GM21360 (cell line): ENCODE measurements at regions not wholly inside any gene's neighbourhood (a gene's known extent, or its start where the extent isn't known, plus 50 kb on each side); places are given as distances from the start of the nearest gene placed in this dataset.
"Not testable (repeated sequence)": the region's sequence is repeated elsewhere in the genome, so short reads cannot be mapped to it uniquely, and the experiment has no call there.

Experiments used
- ATAC-seq: cut with Tn5 transposase; IDR thresholded peaks from one replicate; pipeline ENCODE4 v1.9.1; 2021; ENCODE audit warnings: mild to moderate bottlenecking, moderate library complexity; ENCODE audit not compliant: unreplicated experiment

DNA sequence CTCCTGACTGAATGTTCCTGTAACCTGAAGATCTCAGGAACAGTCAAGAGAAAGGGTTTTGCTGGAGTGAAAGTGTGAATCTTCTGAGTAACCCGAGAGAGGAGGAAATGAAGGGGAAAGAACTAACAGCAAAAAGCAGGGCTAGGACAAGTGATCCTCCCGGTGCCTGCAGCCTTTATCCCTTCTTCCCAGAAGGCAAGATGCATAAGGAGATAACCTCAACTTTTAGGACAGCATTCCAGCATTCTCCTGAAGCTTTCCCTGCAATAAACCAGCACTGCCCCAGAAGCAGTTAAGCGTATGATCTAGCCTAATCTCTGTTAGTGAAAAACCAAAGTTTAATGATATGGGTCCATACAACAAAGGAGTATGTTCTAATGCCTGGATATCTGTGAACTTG, 298.8 kb downstream of the MEX3B start:
- no peak for ATAC-seq

DNA sequence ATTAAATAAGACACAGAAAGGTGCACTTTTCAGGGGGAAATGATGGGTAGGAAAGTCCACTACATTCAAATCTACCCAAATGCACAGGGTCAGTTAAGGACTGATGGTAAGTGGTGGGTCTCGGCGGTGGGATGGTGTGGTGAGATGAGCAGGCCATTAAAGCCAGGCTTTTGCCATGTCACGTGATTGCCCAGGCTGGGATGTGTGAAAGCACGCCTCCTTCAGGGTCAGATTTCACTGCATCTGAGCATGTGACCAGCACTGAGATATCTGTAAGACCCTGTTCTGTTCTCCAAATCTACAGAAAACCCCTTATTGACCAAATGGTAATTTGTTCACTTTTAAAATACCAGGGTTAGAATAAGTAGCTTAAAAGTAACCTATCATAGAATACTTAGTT, 301.5 kb downstream of the MEX3B start:
- ATAC-seq: no peak

DNA sequence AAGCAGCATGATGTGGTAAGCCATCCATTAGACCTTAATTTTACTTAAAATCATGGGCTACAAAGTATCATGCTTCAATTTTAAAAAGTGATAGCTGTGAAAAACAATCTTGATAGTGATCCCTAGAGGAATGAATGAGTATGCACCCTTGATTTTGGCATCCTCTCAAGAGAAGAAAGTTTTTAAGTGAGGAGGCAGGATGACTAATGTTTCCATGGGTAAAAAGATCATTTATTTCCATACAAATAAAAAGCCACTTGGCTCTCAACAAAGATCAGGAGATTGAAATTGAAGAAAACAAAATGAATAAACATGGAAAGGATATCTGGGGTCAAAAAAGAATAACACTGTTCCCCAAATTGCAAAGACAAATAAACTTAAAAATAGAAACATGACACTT, 305.4 kb downstream of the MEX3B start:
- ATAC-seq: no peak

DNA sequence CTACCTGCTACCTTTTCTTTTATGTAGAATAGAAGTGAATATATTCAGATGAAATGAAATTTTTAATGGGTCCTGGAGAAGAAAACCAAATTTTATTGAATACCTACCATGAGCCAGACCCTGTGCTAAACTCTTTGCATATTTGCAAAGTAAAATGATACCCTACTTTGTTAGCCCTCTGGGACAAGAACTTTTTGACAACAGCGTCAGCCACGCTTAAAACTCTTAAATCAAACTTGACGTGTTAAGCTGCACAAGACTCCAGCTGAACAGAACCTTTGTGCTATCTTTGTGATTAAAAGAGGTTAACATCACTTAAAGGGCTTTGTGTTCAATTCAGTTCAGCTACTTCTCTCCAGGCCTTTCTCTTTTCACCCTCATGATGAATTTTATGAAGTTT, 316.5 kb downstream of the MEX3B start:
- no peak for ATAC-seq

DNA sequence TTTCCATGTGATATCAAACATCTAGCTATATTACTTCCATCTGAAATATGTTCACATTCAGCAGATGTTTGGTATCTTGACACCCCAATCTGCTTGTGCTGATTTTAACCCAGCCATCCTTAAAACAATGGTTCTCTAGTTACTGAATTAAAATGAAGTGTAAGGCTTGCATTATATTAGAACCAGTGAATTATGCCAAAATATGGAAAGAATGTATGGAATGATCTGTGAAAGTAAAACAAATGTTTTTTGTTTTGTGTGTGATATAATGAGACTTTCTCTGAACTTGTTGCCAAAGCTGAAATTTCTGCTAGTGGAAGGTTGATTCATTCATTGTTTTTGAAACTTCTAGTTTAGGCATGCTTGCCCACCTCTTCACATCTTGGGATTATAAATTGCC, 317.1 kb downstream of the MEX3B start:
- no peak for ATAC-seq

DNA sequence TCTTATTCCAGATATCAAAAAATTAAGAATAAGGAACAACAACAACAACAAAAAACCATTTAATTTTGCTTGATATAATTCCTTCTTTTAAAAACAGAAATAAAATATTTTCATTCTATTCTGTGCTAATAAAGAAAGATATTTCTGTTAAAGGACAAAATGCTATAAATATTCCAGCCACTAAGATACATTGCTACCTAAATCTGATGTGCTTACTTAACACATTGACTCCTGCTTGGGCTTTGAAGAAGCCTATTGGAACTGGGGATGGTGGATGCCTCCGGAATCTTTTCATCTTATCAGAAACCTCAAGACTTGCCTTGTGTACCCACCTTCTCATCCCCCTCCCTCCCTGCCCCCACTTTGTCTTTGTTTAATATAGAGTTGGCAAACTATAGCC, 320.2 kb downstream of the MEX3B start:
- ATAC-seq: no peak

DNA sequence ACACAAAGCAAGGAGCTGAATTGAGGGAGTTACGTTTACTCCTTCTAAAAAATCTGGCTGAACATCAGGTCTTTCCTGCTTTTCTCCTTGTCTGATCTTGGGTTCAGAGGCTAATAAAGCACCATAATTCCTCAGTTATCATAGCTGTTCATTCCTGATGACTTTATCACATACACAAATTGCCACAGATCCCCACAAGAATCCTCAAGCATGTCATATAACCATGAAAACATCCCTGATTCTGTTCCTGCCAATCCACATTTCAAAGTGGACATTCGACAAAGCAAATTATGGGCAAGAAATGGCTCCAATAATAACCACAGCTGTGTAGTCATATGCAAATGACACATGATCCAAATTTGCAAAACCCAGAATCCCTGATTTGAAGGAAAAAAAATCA, 321.3 kb downstream of the MEX3B start:
- ATAC-seq: no peak

DNA sequence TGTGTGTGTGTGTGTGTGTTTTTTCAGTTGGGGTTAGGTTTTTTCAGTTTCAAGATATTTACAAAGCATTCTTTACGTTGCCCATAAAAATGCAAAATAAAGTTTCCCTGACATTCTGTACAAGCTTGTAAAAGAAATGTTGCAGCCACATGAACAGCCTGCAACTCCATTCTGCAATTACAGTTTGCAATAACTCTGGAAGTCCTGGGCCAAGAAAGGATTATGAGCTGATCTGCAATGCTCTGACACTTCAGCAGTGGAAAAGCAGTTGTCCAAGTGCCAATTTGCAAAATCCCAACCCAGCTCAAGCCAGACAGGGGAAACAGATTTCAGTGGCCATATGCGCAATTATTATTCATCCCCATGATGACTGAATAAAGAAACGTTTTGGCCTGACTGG, 322.1 kb downstream of the MEX3B start:
- no peak for ATAC-seq

DNA sequence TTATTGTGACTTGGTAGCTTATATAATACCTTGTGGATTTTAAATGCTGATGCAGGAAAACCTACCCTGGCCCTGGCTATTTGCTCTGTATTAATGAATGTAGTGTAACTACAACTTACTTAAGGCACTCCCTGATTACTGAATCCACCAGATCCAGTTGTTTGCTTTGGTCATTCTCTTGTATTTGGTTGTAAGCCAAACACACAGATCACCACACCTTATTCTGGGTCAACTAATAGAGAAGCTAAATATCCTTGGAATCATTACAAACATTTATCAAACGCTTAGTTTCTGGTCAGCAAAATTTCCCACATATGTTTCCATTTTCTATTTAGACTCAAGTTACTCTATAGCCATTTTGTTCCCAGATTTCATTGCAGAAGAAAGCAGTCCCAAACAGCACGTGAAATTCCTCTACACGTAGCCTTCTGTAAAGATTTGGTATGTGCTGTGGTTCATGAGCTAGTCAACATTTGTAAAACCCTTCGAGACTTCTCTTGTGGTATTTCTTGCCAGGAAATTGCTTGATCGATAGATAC, 322.6 kb downstream of the MEX3B start:
- ATAC-seq: no peak

DNA sequence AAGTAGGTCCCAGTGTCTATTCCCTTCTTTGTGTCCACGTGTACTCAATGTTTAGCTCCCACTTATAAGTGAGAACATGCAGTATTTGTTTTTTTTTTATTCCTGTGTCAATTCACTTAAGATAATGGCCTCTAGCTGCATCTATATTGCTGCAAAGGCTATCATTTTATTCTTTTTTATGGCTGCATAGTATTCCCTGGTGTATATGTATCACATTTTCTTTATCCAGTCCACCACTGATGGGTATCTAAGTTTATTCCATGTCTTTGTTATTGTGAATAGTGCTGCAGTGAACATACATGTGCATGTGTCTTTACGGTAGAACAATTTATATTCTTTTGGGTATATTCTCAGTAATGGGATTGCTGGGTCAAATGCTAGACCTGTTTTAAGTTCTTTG, 329.4 kb downstream of the MEX3B start:
- not testable (repeated sequence) for ATAC-seq

DNA sequence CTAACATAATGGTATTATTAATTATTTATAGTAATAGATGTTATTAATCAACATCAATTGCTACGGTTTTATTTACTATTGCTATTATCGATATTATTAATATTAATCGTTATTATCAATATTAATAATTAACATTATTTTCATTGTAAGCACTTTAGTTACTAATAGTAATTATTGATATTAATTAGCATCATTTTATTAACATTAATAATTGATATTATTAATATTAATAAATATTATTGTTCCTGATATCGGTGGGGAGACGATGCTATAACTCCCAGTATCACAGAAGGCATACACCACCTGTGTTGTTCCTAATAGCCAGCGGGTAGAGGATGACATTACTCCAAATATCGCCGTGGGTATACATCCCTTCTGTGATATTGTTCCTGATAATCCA, 335.5 kb downstream of the MEX3B start:
- no peak for ATAC-seq

DNA sequence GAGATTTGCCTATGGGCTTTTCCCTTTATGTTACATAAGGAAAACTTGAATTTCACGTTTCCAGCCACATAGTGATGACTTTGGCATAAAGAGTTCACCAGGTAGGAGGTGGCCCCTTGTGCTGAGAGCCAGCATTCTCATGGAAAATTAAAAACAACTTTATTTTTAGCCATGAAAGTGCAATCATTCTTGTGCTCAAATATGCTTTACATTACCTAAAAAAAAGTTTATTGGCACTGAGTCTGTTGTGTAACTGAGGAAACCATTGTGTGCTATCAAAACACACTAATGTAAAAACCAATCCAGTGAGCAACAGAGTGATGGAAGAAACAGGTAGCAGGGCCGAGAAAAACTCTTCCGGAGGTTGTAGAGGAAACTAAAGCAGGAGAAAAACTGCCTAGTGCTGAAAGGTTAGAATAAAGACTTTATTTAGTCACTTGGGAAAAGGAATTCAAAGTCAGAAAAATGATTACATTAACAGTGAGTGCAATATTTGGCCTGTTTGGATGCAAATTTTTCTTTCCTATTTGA, 332.9 kb upstream of the TMC3 start:
- ATAC-seq: not testable (repeated sequence)

DNA sequence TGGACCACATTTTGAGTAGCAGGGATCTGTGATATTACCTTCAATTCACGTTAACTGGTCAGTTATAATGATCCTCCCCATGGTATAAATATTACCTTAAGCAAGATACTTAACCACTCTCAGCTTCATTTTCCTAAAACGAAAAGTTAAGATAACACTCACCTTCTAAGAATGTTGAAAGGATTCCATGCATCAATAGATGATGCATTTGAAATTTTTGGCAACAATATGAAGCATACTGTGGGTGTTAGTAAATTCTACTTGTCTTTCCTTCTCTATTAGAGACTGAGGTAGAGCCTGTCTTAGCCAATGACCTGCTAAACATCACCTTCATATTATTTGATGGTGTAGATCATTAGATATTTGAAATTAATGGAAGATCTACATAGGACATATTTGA, 331.7 kb upstream of the TMC3 start:
- ATAC-seq: not testable (repeated sequence)

DNA sequence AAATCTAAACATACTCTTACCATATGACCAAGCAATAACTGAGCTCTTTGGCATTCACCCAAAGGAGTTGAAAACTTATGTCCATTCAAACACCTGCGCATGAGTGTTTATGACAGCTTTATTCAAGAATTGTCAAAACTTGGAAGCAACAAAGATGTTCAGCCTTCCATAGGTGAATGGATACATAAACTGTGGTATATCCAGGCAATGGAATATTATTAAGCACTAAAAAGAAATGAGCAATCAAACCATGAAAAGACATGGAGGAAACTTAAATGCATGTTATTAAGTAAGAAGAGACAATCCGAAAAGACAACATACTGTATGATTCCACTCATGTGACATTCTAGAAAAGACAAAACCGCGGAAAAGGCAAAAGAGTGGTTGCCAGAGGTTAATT, 312.0 kb upstream of the TMC3 start:
- ATAC-seq: no peak

DNA sequence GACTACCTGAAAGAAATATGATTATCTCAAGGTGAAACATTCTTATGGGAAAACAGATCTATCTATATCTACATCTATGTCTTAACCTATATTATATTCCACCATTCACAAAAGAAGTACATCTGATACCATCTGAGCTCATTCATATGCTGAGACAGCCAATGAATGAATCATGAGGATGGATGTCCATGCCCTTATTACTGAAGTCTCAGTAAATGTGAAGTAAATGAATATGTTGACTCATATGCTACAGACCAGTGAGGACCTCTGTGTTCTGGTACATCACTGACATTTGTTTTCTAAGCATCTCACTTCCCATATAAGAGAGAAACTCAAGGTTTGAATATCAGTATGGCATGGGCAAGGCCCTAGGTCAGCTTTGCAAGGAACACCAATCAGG, 311.2 kb upstream of the TMC3 start:
- ATAC-seq: no peak

DNA sequence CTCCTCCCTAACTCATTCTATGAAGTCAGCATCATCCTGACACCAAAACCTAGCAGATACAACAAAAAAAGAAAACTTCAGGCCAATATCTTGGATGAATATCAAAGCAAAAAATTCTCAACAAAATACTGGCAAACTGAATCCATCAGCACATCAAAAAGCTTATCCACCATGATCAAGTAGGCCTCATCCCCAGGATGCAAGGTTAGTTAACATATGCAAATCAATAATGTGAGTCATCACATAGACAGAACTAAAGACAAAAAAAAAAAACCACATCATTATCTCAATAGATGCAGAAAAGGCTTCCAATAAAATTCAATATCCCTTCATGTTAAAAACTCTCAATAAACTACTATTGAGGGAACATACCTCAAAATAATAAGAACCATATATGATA, 306.8 kb upstream of the TMC3 start:
- no peak for ATAC-seq

DNA sequence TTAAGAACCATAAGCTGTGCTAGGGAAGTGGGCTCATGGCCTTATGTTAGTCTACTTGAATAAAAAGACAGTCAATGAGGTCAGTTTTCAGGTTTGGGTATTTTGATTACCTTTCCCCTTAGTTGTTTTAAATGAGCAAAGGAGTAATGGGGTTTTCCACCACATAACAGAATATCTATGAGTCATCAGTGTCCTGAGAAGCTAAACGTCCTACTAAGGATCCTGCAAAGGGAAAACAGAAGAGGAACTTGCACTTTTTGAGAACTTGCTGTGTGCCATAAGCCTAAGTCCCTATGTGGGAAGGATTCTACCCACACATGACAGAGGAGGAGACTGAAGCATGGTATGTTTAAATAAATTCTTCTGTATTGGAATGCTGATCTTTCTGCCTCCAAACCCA, 292.8 kb upstream of the TMC3 start:
- ATAC-seq: no peak

DNA sequence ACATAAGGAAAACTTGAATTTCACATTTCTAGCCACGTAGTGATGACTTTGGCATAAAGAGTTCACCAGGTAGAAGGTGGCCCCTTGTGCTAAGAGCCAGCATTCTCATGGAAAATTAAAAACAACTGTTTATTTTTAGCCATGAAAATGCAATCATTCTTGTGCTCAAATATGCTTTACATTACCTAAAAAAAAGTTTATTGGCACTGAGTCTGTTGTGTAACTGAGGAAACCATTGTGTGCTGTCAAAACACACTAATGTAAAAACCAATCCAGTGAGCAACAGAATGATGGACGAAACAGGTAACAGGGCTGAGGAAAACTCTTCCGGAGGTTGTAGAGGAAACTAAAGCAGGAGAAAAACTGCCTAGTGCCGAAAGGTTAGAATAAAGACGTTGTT, 287.0 kb upstream of the TMC3 start:
- no peak for ATAC-seq

DNA sequence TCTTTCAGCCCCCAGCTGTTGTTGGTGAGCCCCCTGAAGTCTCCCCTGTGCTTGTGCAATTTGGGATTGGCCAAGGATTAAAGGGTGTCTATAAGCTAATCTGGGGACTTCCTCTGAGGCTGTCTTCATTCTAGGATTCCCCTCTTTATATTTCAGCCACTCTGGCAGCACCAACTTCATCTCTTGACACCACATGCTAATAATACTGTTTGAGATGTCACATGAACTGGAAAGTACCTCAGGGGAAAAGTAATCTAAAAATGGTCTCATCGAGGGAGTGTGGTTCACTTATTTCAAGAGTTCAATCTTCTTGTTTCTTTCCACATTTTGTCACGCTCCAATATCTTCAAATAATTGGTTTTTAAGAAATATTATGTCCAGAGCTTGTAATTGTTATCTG, 279.2 kb upstream of the TMC3 start:
- ATAC-seq: no peak

DNA sequence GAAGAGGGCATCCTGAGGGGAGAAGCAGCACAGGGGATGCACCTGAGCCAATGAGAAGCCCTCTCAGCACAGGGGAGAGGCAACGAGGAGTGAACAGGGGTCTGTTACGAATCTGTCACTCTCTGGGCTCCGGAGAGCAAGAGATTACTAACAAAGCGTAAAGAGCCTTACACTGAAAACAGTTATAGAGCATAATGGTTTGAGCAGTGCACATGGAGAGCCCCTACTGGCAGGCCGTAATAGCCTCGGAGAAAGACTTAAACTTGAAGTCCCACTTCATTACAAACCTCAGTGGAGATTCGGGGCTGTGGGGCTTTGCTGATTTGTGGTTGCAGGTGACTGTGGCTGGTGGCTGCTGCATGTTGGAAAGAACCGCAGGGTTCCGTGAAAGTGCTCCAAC, 271.5 kb upstream of the TMC3 start:
- no peak for ATAC-seq

DNA sequence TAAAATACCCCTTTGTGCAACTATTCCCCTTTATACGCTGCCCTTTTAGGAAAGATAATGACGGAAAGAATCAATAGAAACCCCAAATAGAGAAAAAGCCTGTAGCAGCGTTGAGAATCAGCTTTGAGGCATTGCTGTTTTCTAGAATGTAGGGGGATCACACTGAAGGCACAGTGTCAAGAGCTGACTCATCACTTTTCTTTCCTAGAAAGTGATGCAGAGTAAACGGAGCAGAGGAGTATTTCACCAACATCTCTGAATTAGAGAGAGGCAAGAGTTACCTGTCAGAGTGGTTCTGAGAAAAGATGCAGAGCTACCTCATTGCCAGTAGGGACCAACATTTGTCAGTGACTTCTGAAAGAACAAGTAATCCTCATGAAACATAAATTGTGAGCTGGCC, 269.8 kb upstream of the TMC3 start:
- no peak for ATAC-seq

DNA sequence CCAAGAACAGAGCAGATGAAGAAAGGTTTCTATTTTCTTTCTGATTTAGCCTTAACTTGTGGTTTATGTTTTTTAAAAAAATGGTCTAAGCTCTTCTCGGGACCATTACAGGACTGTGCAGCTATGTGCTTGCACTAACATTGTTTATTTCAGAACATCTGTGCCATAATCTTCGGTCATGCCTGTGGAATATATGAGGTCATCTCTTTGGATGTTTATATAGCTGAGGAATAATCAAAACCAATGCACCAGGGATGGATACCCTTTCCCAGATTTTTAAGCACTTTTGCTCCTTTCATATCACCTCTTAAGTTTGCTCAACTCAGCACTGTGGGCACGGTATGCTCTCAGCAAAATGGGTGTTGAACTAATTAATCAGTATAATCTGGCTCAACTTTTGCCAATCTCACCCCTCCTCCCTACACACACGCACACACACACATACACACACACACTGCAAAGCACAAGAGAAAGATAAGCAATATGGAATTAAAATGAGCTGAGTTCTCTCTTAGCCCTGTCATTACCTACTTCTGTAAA, 268.5 kb upstream of the TMC3 start:
- ATAC-seq: no peak

DNA sequence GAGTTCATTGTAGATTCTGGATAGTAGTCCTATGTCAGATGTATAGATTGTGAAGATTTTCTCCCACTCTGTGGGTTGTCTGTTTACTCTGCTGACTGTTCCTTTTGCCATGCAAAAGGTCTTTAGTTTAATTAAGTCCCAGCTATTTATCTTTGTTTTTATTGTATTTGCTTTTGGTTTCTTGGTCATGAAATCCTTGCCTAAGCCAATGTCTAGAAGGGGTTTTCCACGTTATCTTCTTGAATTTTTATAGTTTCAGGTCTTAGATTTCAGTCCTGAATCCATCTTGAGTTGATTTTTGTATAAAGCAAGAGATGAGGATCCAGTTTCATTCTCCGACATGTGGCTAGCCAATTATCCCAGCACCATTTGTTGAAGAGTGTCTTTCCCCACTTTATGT, 262.1 kb upstream of the TMC3 start:
- ATAC-seq: not testable (repeated sequence)
